Stimulated activated CD4-positive, alpha-beta T cell treated with anti-CD3 and anti-CD28 coated beads, Interleukin-2, amount 100 ng/mL, for 48 hours (primary cell): ENCODE measurements at regions not wholly inside any gene's neighbourhood (a gene's known extent, or its start where the extent isn't known, plus 50 kb on each side); places are given as distances from the start of the nearest gene placed in this dataset.

ENCODE experiments used
- DNase-seq, 2 donors: peaks; one replicate each; pipeline ENCODE4 v3.0.0-alpha.2; 2020

DNA sequence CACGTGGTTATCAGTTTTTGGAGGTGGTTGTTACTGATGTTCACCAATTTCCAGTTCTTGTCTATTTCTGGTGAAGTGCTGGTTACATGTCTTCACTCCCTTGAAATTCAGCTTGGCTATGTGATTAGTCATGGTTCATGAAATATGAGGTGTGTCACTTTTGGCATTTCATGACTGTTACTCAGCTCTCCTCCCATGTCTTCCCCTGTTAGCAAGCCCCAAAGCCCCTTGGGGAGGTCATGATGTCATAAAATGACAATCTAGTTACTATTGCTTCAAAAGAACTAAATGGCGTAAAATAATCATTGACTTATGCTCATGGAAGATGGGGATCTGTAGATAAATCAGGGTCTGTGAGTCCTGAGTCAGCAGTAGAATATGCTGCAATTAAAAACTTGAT lies 425.1 kb downstream of the SETD4 start:
- DNase-seq = no peak

DNA sequence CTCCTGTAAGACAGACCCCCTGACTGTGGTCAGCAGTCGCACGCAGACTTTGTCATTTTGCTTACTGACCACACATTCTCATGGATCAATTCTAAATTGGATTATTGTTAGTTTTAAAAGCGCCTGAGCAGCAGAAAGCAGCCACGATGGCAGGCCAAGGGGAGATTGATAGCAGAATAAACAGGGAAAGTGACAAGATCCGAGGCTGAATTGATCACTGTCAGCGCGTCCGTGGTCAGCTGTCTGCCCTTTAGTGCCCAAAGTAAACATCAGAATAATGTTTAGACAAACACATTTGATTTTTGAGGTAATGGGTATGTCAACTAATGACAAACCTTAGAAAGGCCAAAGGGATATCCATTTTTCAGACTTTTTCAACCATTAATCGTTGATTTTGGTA lies 426.8 kb downstream of the SETD4 start:
- DNase-seq = no peak

DNA sequence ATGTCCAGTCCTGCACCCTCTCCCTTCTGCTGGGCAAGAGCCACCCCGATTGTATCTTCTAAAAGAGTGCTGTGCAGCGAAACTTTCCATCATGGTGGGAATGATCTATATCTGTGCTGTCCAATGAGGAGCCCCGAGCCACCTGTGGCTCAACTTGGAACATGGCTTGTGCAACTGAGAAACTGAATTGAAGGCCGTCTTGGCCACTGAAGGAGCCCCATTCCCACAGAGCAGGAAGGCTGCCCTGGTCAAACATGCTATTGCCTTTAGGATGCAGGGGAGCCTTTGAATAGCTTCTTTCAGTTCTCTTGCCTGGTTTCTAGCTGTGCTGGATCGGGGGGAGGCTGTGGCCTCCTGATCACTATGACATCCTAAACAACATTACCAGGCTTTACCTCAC lies 427.6 kb downstream of the SETD4 start:
- DNase-seq = no peak

DNA sequence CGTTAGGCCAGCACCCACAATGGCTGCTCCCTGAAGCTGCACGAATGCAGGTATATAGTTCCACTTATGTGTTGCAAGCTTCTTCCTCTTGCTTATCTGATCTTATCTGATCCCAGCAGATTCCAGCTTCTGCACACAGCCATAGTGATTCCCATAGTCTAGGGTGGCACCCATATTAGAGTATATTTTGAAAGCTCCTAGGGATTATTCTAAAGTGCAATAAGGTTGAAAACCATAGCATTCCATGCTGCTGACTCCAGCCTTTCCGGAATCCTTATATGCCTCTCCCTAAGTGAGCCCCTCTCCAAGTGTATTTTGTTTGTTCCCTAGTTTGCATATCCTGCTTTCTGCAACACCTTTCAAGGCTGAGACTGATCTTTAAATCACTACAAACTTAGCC lies 432.0 kb downstream of the SETD4 start:
- DNase-seq = no peak

DNA sequence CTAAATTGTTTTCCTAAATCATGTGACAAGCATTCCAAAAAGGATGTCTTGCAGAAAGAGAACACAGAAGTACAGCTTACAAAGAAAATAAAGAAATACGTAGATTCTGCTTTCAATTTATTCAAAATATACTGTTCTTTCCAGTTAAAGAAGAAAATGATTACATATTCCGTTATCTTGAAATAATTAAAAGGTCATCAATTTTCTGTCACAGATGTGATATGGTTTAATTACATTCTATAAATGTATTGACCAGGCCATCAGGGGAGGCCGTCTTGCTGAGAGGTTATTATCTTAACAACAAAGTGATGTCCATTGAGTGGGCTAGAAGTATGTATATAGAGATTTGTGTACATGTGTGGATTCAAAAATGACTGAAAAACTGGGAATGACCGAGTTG lies 432.9 kb downstream of the SETD4 start:
- DNase-seq = no peak

DNA sequence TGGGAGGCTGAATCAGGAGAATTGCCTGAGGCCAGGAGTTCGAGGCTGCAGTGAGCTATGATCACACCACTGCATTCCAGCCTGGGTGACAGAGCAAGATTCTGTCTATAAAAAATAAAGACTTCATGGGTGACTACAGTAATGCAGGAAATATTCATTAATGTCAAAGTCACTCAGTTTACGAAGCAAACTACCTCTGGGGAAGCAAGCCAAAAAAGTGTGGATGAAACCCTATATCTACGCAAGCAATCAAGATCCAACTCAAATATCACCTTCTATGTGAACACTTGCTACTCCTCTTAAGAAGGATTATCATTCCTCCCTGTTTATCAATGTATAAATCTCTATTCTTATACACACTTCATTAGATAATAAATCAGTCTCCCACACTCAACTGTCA lies 434.8 kb downstream of the SETD4 start:
- DNase-seq = no peak

DNA sequence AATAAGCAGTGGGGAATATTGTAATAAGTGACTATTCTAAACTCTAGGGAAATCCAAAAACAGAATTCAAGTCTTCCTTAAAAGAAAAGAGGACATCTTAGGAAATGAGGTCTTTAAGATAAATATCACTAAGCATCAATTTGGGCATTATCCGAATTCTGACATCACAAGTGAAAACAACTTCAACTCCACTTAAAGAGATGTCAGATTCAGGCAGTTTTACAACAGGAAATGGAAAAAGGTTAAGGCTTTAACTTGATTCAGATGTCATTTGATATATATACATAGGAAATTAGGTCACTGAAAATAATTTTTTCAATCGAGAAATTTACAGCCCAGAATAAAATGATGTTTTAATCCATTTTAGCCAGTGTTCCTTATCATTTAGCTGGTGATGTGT lies 435.4 kb downstream of the SETD4 start:
- DNase-seq = no peak

DNA sequence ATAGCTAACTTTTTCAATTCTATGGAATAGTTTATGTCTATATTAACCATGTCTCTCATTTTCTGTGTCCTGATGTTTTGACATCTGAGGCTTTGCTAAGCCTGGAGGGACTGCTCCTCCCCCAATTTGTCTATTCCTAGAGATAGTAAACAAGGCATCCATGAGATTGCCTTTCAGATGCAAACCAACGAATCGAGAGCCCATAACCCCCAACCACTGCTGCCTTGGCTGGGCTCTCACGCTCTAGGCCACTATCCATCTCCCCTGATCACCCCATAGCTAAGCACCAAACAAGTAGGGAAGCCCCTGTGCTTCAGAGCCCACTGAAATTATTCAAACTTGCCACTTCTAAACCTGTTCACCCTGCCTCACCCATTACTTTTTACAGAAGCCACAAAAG lies 437.7 kb downstream of the SETD4 start:
- DNase-seq = no peak

DNA sequence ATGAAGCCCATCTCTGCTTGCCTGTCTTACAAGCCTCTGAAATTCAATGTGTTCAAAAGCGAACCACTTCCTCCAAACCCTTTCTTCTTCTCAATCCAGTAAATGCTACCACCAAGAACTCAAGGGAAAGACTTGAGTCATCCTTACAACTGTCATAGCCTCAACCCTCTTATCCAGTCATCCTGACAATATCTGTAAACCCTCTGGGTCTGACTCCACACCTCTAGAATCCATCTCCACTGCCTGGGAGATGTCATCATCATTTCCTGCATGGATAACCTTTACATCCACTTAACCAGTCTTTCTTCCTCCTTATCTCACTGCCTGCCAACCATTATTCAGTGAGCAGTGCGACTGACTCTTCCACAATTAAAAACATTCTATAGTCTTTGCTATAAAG lies 441.1 kb downstream of the SETD4 start:
- no peak for DNase-seq

DNA sequence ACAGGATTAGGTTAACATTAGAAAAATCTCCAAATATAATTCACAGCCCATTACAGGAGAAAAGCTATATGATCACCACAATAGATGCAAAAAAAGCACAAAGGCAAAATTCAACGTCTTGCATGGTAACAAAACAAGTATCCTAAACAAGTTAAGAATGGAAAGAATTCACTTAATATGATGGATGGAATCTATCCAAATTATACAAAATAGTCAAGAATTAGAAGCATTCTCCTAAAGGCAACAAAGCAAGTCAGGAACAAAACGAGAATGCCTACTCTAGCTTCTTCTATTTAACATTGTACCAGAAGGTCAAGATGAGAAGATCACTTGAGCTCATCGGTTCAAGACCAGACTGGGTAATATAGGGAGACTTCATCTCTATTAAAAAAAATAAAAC lies 442.8 kb downstream of the SETD4 start:
- no peak for DNase-seq

DNA sequence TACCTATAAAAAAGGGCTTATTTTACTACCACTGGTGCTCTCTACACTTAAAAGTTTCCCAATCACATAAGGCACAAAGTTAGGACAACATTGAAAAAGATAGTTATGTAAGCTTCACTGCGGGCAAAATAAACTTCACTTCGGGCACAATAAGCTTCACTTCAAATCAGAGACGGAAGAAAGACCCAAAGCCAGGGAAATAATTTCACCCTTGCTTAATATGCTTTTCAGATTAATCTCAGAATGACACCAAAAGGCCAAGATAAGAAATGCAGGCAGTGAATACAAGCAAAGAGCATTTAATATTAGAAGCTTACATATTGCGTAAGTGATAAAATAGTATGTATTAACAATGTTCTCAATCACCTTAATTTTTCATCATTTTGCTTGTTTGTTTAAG lies 444.2 kb downstream of the SETD4 start:
- DNase-seq = no peak

DNA sequence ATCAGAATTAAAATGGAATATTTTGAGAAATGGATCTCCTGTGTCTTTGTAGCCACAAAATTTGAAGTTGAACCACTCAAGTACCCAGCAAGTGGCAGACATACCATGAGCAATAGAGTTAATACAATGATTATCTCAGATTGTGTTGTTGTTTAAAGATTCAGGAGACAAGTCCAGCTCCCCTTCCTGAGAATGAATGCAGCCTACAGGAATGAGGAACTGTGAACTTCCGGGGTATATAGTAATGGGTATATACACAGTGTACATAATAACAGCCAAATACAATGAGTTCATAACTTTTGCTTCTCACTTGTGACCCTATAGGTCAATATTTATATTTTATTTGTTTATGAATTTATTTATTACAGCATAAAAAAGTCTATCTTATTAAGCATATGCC lies 445.0 kb downstream of the SETD4 start:
- no peak for DNase-seq

DNA sequence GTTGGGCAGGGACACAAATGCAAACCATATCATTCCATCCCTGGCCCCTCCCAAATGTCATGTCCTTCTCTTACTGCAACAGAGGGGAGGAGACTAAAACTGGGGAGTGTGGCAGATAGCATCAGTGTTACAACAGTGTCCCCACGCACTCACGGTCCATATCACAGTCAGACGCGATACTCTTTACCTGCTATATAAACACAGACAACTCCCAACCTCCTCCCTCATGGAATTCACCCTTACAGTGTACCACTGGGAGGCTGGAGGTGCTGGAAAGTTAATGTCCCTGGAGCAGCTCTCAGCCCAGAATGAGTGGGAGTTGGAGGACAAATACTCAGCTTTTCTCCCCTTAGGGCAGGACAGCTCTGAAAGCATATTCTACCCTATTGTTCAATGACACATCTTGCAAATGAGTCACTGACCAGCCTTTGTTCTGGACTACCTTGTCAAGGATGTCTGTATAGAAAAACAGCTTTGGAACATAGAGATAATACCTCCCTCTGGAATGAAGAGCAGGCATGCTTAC lies 445.9 kb downstream of the SETD4 start:
- no peak for DNase-seq

DNA sequence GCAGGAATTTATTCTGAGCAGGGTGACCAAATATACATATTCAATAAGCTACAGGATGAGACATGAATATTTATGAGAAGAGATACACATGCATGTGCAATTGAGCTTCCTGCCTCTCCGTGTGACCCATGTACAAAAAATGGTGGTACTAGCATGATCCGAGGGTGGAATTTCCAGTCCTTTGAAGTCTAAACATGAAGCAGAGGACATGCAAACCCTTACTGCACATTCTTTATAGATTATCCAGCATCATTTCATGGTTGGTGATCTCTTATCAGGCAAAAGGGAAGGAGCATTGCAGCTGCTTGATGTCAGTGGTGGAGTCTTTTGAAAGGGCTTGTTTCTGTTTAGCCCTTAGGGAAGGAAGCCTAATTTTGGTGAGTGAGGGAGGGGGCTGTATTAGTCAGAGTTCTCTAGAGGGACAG lies 448.6 kb downstream of the SETD4 start:
- no peak for DNase-seq

DNA sequence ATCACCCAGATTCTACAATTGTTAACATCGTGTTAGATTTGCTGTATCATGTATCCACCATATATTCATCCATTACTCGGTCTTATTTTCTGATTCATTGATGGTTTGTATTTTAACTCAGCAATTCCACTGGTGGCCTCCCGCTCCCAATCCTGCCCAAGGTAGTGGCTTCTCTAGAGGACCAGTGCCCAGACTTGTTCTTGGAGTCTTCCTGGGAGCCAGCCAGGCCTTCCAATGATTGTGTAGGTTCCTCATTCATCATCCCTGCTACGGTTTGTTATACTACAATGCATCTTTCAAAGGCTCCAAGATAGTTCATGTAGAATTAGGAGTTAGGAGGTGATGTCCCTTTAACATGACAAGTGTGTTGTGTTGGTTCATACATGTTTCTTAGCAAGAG lies 451.1 kb downstream of the SETD4 start:
- DNase-seq = no peak

DNA sequence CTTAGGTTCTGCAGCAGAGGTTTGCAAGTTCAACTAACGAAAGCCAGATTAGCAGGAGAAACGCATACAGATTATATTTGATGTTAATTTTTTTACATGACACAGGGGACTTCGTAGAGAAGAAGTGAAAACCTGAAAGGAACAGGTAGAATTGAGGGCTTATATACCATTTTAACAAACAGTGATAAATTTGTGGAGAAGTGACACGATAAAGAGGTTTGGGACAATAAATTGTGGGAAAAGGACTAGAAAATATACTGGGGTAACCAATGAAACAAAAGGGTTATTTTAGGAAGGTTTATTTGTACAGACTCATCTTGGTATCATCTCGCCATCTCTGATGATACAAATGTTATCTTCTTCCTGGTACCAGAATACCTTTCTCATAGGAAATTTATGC lies 452.9 kb downstream of the SETD4 start:
- DNase-seq = no peak

DNA sequence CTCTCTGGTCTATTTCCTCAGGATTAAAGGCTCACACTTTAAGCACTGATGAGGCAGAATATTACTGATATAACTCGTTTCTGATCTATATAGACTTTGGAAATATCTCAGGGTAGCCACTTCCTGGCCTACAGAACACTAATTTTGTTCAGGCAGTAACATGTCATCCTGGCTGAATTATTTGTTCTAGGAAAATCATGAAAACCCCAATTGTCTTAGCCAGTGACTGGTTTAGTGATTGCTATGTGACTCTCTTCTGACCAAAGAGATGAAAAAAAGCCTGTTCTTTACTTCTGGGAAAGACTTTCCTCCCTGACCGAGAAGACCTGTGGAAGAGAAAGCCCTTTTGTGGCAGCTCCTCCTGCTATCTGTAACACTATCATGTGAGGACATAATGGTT lies 453.7 kb downstream of the SETD4 start:
- DNase-seq = no peak

DNA sequence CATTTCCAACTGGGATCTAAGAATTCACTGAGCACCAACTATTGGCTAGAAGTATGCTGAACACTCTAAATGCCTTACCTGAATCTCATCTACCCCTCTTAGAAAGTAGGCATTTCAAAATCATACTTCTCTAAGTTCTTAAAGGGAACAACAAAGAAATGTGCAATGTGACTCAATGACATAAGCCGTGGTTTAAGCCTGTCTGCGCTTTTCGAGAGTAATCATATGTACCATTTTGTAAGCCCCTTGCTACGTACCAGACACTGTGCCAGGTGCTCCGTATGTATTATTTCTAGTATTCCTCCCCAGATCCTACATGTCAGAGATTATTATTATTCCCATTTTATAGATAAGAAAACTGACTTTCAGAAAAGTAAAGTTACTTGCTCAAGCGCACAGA lies 454.2 kb downstream of the SETD4 start:
- DNase-seq = no peak

DNA sequence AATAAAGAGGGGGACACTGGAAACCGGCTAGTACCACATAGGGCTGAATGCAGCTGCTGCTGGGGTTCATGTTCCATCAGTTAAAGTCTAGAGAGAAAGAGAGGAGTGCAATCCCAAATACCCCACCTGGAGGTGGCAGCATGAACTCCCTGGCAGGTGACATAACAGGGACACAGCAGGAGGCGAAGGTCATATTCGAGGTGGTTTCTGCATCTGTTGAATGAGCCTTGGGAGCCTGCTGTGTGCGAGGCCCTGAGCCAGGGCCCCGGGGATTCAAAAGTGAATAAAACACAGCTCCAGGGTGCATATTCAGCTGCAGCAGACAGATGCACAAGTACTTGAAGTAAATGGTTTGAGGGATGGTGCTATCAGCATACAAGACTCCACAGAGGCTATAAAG lies 456.8 kb downstream of the SETD4 start:
- no peak for DNase-seq

DNA sequence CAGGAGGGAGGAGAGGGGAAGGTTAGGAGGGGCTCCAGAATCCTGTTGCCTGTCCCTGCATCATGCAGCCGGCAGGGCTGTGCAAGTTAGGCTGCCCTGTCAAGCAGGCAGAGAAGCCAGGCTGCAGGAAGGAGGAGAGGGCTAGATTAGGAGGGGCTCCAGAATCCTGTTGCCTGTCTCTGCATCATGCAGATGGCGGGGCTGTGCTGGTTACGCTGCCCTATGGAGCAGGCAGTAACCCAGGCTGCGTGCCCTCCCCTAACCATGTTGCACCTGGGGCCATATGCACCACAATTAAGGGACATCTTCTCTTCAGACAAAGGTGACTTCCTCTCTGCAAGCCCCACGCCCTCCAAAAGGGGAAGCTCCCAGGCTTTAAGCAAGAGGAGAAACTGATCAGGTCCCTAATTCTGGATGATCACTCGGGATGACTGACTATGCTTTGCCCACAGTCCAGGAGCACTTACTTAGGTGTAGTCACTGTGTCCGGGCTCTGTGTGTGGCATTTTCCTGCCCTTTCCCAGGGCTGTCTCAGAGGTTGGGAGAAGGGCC lies 457.4 kb downstream of the SETD4 start:
- no peak for DNase-seq

DNA sequence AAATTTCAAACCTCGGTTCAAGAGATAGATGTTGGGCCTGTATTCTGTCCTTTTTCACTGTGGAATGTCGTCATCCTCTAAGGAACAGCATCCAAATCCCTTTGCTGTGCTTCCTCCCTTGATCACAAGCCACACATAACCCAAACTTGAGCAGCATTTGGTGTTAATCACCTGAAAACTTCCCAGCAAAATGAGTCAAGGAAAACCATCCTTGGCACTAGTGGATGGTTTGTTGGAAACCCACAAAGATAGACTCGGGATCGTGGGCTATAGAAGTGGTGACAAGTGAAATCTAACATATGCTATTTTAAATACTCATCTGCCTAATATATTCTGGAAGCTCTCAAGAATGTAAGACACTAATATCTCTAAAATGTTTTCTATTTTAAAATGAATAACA lies 459.1 kb downstream of the SETD4 start:
- DNase-seq = no peak

DNA sequence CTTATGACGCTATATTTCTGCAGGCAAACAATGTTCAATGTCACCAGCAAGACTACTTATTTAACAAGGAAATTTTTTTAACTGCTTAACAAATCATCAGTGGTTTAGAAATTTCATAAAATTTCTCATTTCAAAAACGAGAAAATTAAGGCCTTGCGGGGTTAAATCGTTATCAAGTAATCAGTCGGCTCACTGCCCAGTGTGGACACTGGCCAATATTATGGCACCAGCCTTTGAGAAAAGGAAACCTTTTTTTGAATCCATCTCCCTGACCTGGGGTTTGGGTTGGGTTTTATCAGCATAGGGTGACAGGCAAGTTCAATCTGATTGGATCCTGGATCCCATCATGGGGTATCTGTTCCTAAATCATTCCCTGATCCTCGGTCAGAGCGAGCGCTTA lies 461.2 kb downstream of the SETD4 start:
- no peak for DNase-seq

DNA sequence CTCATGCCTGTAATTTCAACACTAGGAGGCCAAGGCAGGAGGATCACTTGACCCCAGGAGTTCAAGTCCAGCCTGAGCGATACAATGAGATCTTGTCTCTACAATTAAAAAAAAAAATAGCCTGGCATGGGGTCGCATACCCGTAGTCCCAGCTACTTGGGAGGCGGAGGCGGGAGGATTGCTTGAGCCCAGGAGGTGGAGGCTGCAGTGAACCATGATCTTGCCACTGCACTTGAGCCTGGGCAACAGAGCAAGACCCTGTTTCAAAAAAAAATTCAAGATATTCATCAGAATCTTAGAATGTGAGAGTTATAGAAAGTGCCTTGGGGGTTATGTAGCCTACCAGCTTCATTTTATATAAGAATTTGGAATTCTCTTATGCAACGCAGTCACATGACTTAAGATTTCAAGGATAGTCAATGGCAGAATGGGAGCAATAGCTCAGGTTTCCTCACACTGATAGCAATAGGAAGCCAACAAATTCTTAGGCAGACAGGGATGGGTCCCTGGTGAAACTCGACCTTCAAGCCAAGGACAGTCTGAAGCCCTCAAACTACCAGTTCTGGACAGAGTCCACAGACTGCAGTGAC lies 462.5 kb downstream of the SETD4 start:
- no peak for DNase-seq

DNA sequence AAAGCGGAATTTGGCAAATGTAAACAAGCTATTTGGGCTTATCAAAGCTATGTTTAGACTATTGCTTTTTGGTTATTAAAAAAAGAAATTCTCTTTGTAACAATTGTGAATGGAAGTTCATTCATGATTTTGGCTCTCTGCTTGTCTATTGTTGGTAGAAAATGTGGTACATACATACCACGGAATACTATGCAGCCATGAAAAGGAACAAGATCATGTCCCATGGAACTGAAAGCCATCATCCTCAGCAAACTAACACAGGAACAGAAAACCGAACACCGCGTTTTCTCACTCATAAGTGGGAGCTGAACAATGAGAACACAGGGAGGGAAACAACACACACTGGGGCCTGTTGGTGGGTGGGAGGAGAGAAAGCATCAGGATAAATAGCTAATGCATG lies 465.4 kb downstream of the SETD4 start:
- no peak for DNase-seq

DNA sequence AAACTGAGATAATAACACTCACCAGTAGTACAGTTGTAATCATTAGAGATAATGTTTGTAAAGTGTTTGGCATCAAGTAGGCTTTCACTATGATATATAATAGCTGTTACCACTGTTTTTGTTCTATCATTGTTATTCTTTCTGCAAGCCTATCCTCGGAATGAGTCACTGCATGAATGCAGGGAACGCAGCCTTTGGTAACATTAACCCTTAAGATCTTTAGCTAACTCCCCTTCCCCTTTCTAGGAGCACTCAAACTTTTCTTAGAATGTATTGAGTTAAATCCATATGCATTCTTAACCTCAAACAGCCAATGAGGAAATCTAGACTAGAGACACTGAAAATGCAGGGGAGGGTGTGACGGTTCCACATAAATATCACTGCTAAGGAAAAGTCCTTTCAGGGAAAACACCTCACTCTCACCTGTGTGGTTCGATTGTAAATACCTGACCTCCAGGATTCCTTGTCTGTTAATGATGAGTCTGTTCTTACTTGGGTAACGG lies 467.3 kb downstream of the SETD4 start:
- no peak for DNase-seq
